SK-N-MC (cell line): ENCODE measurements at regions not wholly inside any gene's neighbourhood (a gene's known extent, or its start where the extent isn't known, plus 50 kb on each side); places are given as distances from the start of the nearest gene placed in this dataset.

Source experiments
- EZH2 ChIP-seq: fragments of 200-600 bp; sonication (generic); IDR thresholded peaks from one replicate; pipeline ENCODE4 v1.6.1; 2017; ENCODE audit warnings: antibody characterized with exemption
- POLR2AphosphoS5 ChIP-seq: IDR thresholded peaks from 2 replicates; pipeline ENCODE4 v1.6.1; 2012; ENCODE audit warnings: mild to moderate bottlenecking, low read depth, low read length, borderline replicate concordance

GRCh38 chr6:92893741-92894140 is 525.6 kb downstream of the EPHA7 start:
- no peak for TF ChIP-seq EZH2
- no peak for TF ChIP-seq POLR2AphosphoS5
